Parathyroid adenoma (tissue), 2 donors: ENCODE measurements at regions not wholly inside any gene's neighbourhood (a gene's known extent, or its start where the extent isn't known, plus 50 kb on each side); places are given as distances from the start of the nearest gene placed in this dataset.

ENCODE experiments used
- H2AFZ ChIP-seq: fragments of 300-600 bp; sonication (generic); one replicate; pipeline ENCODE4 v1.7.0; 2017; ENCODE audit warnings: antibody characterized with exemption, mild to moderate bottlenecking
- H3K27ac ChIP-seq: fragments of 300-600 bp; sonication (generic); one replicate; pipeline ENCODE4 v1.7.0; 2017
- H3K27me3 ChIP-seq: fragments of 300-600 bp; sonication (generic); one replicate; pipeline ENCODE4 v1.7.0; 2017; ENCODE audit warnings: low read length; ENCODE audit not compliant: control insufficient read depth, insufficient read depth
- H3K36me3 ChIP-seq: fragments of 300-600 bp; sonication (generic); one replicate; pipeline ENCODE4 v1.7.0; 2017; ENCODE audit warnings: low read length; ENCODE audit not compliant: control insufficient read depth, insufficient read depth
- H3K4me1 ChIP-seq: fragments of 300-600 bp; sonication (generic); one replicate; pipeline ENCODE4 v1.7.0; 2017; ENCODE audit warnings: control low read depth
- H3K4me2 ChIP-seq: fragments of 300-600 bp; sonication (generic); one replicate; pipeline ENCODE4 v1.7.0; 2017; ENCODE audit warnings: low read length
- H3K4me3 ChIP-seq: fragments of 300-600 bp; sonication (generic); one replicate; pipeline ENCODE4 v1.7.0; 2017; ENCODE audit warnings: low read depth, low read length
- H3K79me2 ChIP-seq: fragments of 300-600 bp; sonication (generic); one replicate; pipeline ENCODE4 v1.7.0; 2017; ENCODE audit warnings: control low read depth
- H3K9ac ChIP-seq: fragments of 300-600 bp; sonication (generic); one replicate; pipeline ENCODE4 v1.7.0; 2017; ENCODE audit warnings: mild to moderate bottlenecking
- H3K9me3 ChIP-seq: fragments of 300-600 bp; sonication (generic); one replicate; pipeline ENCODE4 v1.7.0; 2017; ENCODE audit warnings: low read length; ENCODE audit not compliant: control insufficient read depth
- TF ChIP-seq, protein P1 (sequence below): fragments of 300-600 bp; sonication (generic); IDR thresholded peaks from one replicate; pipeline ENCODE4 v1.7.0; 2017; ENCODE audit warnings: antibody characterized with exemption, mild to moderate bottlenecking
- donor health status: primary hyperparathyroidism.

DNA sequence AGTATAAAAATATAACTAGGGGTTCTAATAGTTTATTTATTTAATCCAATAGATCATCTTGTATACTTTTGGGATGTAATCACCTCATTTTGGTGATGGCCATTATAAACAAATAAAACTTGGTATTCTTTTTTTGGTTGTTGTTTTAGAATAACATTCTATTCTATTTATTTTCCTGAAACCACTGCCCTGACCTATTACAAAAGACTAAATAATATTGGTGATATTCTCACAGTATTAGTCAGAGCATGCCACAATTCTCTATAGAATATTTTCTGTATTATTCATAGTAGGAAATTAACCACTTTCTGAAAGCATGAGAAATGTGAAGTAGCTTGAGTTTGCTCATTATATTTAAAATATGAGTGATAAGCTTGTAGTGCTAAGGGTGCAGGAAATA is 54.1 kb upstream of the LRRC7 start:
- Histone ChIP-seq H2AFZ (no peak overlapping the region), H3K4me3 (no peak overlapping the region), H3K4me1 (no peaks in the 10 kb centered on the region), H3K27ac (no peak overlapping the region), H3K4me2 (no peak overlapping the region), H3K9me3 (no peaks in the 10 kb centered on the region), H3K9ac (no peak overlapping the region), H3K79me2 (no peaks in the 10 kb centered on the region), H3K27me3 (no peaks in the 10 kb centered on the region), H3K36me3 (no peaks in the 10 kb centered on the region)
- TF ChIP-seq, protein P1, sequence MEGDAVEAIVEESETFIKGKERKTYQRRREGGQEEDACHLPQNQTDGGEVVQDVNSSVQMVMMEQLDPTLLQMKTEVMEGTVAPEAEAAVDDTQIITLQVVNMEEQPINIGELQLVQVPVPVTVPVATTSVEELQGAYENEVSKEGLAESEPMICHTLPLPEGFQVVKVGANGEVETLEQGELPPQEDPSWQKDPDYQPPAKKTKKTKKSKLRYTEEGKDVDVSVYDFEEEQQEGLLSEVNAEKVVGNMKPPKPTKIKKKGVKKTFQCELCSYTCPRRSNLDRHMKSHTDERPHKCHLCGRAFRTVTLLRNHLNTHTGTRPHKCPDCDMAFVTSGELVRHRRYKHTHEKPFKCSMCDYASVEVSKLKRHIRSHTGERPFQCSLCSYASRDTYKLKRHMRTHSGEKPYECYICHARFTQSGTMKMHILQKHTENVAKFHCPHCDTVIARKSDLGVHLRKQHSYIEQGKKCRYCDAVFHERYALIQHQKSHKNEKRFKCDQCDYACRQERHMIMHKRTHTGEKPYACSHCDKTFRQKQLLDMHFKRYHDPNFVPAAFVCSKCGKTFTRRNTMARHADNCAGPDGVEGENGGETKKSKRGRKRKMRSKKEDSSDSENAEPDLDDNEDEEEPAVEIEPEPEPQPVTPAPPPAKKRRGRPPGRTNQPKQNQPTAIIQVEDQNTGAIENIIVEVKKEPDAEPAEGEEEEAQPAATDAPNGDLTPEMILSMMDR: no peak
